ENCODE measurements at regions not wholly inside any gene's neighbourhood (a gene's known extent, or its start where the extent isn't known, plus 50 kb on each side); places are given as distances from the start of the nearest gene placed in this dataset.
"Not testable (repeated sequence)": the region's sequence is repeated elsewhere in the genome, so short reads cannot be mapped to it uniquely, and the experiment has no call there.

- DNase-seq (ENCODE audit: low read depth in 2 of 2): no peak
Observed at GRCh38 chr6:140281236-140281635, 906.8 kb upstream of the CITED2 start.

GRCh38 chr6:140276719-140277118 lies 902.3 kb upstream of the CITED2 start:
- no peak for DNase-seq (ENCODE audit: low read depth in 2 of 2)

GRCh38 chr6:140276133-140276532 lies 901.7 kb upstream of the CITED2 start:
- no peak for DNase-seq (ENCODE audit: low read depth in 2 of 2)

GRCh38 chr6:140275725-140276124 lies 901.3 kb upstream of the CITED2 start:
- DNase-seq (ENCODE audit: low read depth in 2 of 2): no peak

- no peak for DNase-seq (ENCODE audit: low read depth in 2 of 2)
Observed at GRCh38 chr6:140274548-140274947, 900.1 kb upstream of the CITED2 start.

GRCh38 chr6:140271759-140272377 lies 897.4 kb upstream of the CITED2 start:
- no peak for DNase-seq (ENCODE audit: low read depth in 2 of 2)

GRCh38 chr6:140269591-140270165 lies 895.2 kb upstream of the CITED2 start:
- DNase-seq (ENCODE audit: low read depth in 2 of 2): no peak

- DNase-seq (ENCODE audit: low read depth in 2 of 2): no peak
Observed at GRCh38 chr6:140264431-140264830, 890.0 kb upstream of the CITED2 start.

- not testable (repeated sequence) for DNase-seq (ENCODE audit: low read depth in 2 of 2)
Observed at GRCh38 chr6:140258302-140258701, 883.9 kb upstream of the CITED2 start.

GRCh38 chr6:140256248-140256647 lies 881.8 kb upstream of the CITED2 start:
- no peak for DNase-seq (ENCODE audit: low read depth in 2 of 2)

- DNase-seq (ENCODE audit: low read depth in 2 of 2): no peak
Observed at GRCh38 chr6:140253096-140253495, 878.6 kb upstream of the CITED2 start.

GRCh38 chr6:140252099-140252498 lies 877.7 kb upstream of the CITED2 start:
- DNase-seq (ENCODE audit: low read depth in 2 of 2): no peak

GRCh38 chr6:140245296-140246040 lies 871.0 kb upstream of the CITED2 start:
- no peak for DNase-seq (ENCODE audit: low read depth in 2 of 2)

- DNase-seq (ENCODE audit: low read depth in 2 of 2): no peak
Observed at GRCh38 chr6:140237251-140237650, 862.8 kb upstream of the CITED2 start.

GRCh38 chr6:140236732-140237131 lies 862.3 kb upstream of the CITED2 start:
- no peak for DNase-seq (ENCODE audit: low read depth in 2 of 2)

GRCh38 chr6:140230282-140230681 lies 855.8 kb upstream of the CITED2 start:
- no peak for DNase-seq (ENCODE audit: low read depth in 2 of 2)

- DNase-seq (ENCODE audit: low read depth in 2 of 2): no peak
Observed at GRCh38 chr6:140228491-140228890, 854.0 kb upstream of the CITED2 start.

GRCh38 chr6:140226637-140227036 lies 852.2 kb upstream of the CITED2 start:
- DNase-seq (ENCODE audit: low read depth in 2 of 2): no peak

GRCh38 chr6:140225701-140226436 lies 851.4 kb upstream of the CITED2 start:
- no peak for DNase-seq (ENCODE audit: low read depth in 2 of 2)

- DNase-seq (ENCODE audit: low read depth in 2 of 2): no peak
Observed at GRCh38 chr6:140217283-140217682, 842.8 kb upstream of the CITED2 start.

- DNase-seq (ENCODE audit: low read depth in 2 of 2): no peak
Observed at GRCh38 chr6:140209775-140210174, 835.3 kb upstream of the CITED2 start.

GRCh38 chr6:140208286-140208685 lies 833.8 kb upstream of the CITED2 start:
- no peak for DNase-seq (ENCODE audit: low read depth in 2 of 2)
